ENCODE measurements at regions not wholly inside any gene's neighbourhood (a gene's known extent, or its start where the extent isn't known, plus 50 kb on each side); places are given as distances from the start of the nearest gene placed in this dataset.
"Not testable (repeated sequence)": the region's sequence is repeated elsewhere in the genome, so short reads cannot be mapped to it uniquely, and the experiment has no call there.

DNA sequence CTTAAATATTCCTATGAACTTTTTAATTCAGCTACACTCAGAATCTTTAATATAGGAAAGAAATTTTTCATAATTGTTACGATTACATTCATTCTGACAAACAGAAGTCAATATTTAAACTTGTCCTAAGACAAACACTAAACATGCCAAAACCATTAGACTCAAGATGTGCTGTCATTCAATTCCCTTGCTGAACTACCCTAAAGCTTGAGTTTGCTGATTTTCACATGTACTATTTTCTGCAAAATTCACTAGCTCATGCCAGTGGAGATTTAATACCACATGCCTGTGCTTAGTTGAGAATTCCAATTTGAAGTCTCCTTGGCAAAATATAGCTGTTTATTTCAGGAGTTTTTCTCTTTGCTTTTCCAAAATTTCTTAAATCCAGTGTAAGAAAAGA lies 448.0 kb downstream of the COL12A1 start:
- no peak for DNase-seq

DNA sequence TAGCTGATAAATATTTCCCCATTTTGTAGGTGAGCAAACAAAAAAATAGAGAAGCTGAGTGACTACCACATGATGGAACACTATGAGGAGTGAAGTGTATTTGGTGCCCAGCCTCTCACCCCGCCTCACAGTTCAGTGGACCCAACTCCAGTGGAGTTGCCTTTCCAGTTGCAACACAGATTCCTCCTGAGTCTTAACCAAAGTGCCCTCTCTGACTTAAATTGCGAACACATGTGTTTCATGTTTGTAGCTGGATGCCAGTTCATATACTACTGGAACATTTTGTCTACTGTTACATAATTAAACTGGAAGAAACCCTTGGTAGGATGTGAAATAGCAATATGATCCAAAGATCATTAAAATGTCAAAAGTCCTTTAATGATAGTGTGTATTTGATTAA lies 448.9 kb downstream of the COL12A1 start:
- no peak for DNase-seq

GRCh38 chr6:74755778-74756177 lies 450.1 kb downstream of the COL12A1 start:
- DNase-seq: no peak

GRCh38 chr6:74755196-74755595 lies 450.7 kb downstream of the COL12A1 start:
- no peak for DNase-seq

- DNase-seq: no peak
These were observed 451.8 kb downstream of the COL12A1 start for GRCh38 chr6:74753883-74754600.

DNA sequence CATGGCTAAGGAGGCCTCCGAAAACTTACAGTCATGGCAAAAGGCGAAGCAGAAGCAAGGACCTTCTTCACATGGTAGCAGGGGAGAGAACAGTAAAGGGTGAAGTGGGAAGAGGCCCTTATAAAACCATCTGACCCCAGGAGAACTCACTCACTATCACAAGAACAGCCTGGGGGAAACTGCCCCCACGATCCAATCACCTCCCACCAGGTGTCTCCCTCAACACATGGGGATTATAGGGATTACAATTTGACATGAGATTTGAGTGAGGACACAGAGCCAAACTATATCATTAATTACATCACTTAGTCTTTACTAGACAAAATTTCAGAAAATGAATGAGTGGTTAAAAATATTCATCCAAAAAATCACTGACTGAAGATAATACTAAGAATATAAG lies 453.6 kb downstream of the COL12A1 start:
- DNase-seq: no peak

DNA sequence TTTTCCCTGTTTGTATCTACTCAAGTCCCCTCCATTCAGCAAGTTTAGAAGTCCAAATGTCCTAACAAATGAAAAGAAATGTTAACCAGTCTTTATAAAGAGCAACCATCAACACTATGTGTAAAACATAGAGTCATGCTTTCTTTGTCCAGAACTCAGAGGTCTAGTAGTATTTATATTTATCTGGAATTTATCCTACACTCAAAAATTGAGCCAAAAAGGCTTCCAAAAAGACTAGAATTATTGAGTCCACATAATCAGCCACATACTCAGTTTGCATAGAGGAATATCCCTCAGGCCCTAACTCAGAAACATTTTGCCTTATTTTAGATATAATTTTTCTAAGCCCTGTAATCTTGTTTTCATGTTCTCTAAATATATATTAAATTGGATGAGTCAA lies 455.0 kb downstream of the COL12A1 start:
- DNase-seq: no peak

DNA sequence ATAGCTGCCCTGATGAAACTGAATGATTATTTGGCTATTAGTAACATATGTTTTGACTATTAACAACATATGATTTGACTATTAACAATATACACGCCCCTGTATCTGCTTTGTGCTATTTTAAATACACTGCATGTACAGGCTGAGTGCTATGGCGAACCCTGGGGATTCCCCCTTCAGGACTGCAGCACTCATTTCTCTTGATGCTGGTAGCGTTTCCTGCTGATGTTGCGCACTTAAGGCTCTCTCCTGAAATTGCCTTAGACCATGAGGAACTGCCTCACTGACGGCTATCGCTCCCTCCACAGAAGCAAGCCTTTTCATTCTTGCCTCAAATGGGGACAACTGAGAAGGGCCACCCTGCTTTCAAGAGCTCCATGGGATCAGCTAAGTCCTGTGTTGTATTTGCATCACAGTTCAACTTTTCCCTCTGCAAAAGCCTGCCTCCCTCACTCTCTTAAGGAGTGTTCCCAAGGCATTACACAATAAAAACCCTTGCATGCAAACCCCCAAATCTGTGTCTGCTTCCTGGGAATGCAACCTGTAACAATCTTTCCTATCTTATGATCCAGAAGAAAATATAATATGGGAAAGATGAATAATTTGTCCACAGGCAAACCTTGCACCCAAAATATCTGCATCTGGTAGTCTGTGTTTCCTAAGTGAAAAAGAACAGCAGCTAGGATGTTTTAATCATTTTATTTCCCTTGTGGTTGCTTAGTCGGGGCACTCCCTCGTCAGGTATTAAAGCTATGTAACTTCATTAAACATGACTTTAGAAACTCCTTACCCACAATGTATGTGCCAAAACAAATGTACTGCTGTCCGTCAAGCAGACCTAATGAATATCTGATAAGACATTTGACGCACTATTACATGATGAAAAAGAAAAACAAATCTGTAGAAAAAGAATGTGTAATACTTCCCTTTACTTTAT lies 456.4 kb downstream of the COL12A1 start:
- no peak for DNase-seq

- no peak for DNase-seq
These were observed 460.2 kb downstream of the COL12A1 start for GRCh38 chr6:74745670-74746069.

- no peak for DNase-seq
These were observed 462.9 kb downstream of the COL12A1 start for GRCh38 chr6:74742793-74743508.

DNA sequence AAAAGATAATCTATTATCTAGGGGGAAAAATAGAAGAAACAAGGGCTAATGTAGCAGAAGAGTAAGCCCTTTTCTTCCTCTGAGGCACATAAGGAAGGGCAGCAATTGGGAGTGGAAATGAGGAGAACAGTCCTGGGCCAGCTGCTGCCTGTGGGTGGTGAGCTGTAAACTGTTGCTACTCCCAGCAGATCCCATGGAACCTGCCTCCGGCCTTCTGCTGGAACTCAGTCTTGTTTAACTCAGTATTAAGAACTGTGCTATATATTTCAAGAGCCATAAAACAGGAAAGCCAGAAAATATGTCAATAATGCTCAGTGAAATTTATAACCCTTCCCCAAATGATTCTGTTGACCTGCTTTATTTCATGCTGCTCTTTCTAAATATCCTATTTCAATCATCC lies 464.2 kb downstream of the COL12A1 start:
- no peak for DNase-seq

DNA sequence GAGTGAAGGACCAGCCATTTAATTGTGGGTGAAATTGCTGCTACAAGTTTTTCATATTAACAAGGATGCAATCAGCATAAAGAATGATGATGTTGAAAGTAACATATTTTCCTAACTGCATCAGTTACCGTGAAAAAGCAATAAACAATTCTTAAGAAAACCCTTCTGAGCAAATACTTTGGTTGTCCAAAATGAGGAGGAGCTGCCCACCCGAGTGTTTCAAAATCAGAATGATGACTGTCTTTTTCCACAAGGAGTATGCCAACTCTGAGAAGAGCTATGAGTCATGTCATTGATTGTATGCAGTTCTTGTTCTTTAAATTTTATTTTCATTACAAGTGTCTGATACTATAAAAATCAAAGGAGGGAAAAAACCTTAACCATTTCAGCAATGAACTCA lies 470.5 kb downstream of the COL12A1 start:
- peak; percentile 34 for DNase-seq

- no peak for DNase-seq
These were observed 471.0 kb downstream of the COL12A1 start for GRCh38 chr6:74734901-74735300.

- DNase-seq: no peak
These were observed 471.8 kb downstream of the COL12A1 start for GRCh38 chr6:74733830-74734620.

DNA sequence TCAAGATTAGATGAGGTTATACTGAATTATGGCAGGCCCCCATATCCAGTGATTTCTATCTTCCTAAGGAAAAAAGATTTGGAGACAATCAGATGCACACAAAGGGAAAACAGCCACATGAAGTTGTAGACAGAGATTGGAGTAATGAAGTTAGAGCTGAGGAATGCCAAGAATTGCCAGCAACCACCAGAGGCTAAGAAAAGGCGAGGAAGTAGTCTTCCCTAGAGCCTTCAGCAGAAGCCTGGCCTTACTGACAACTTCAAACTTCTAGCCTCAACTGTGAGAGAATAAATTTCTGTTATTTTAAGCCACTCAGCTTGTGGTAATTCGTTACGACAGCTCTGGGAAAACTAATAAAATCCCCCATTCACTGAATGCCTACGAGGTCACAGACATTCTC lies 473.9 kb downstream of the COL12A1 start:
- no peak for DNase-seq

DNA sequence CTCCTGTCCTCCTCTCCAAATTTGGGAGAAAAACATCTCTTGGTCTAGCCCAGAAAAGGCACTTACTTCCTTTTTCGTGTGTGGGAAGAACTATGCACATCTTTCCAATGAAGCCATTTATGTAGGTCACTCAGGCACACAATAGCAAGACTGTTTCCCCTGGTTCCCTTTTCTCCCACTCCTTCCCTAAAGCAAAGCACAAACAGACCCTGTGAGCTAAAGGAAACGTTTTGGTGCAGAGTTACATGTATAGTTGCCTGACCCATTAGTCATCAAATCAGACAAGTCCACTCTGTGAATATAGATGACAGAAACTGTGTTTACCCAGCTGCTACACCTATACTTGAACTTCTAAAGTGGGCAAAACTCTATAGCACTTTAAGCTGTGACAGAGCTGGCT lies 474.6 kb downstream of the COL12A1 start:
- no peak for DNase-seq

DNA sequence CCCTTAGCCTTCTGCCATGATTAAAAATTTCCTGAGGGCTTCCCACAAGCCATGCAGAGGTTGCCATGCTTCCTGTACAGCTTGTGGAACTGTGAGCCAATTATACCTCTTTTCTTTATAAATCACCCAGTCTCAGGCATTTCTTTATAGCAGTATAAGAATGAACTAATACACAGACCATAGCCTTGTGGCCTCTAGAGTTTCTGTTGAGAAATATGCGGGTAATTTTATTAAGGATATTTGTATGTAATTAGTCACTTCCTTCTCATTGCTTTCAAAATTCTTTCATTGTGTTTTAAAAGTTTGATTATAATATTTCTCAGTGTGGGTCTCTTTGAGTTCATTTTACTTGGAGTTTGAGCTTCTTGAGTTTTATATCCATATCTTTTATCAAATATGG lies 484.9 kb downstream of the COL12A1 start:
- DNase-seq: no peak

- no peak for DNase-seq
These were observed 488.3 kb downstream of the COL12A1 start for GRCh38 chr6:74717591-74717990.

- no peak for DNase-seq
These were observed 490.3 kb downstream of the COL12A1 start for GRCh38 chr6:74715355-74716085.

DNA sequence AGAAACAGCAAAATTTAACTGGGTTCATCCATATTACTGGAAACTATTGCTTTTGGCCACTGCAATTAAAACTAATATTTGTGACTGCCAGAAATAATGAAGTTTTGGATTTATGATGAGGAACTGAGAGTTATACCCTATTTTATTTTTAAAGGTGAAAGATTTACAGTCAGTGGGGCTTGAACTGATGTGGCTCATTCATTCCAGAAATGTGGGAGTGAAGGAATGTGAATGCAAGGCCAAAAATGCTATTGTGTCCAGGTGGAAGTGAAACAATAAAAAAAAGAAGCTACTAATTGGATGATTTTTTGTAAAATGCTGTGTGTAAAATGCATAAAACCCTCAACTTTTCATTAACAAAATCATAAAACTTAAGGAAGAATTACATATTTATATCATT lies 491.9 kb downstream of the COL12A1 start:
- no peak for DNase-seq

- DNase-seq: no peak
These were observed 500.4 kb downstream of the COL12A1 start for GRCh38 chr6:74705451-74705850.

- not testable (repeated sequence) for DNase-seq
These were observed 501.3 kb downstream of the COL12A1 start for GRCh38 chr6:74704540-74704939.
